Thyroid gland (tissue), 4 donors: ENCODE measurements at regions not wholly inside any gene's neighbourhood (a gene's known extent, or its start where the extent isn't known, plus 50 kb on each side); places are given as distances from the start of the nearest gene placed in this dataset.

Experiments
- CTCF ChIP-seq, 6 experiments: fragments of 200-600 bp in 3 of 6; fragments of 450-650 bp in 3 of 6; sonication (generic) in 3 of 6; IDR thresholded peaks; one replicate each; pipeline ENCODE4 v1.5.1; 2016 to 2019; ENCODE audit warnings: antibody characterized with exemption in 6 of 6, mild to moderate bottlenecking in 2 of 6, inconsistent platforms in 1 of 6, moderate library complexity in 1 of 6
- POLR2A ChIP-seq, 2 donors: fragments of 450-650 bp; IDR thresholded peaks; one replicate each; pipeline ENCODE4 v1.6.1; 2017; ENCODE audit warnings: antibody characterized with exemption in 2 of 2, mild to moderate bottlenecking in 2 of 2, moderate library complexity in 1 of 2

- TF ChIP-seq POLR2A (IDR thresholded peaks at IDR 0.05) (no peak), CTCF (IDR thresholded peaks at IDR 0.05) (no peak)
Measured at GRCh38 chr6:147033267-147033666, 170.9 kb upstream of the STXBP5 start.
